ENCODE measurements at regions not wholly inside any gene's neighbourhood (a gene's known extent, or its start where the extent isn't known, plus 50 kb on each side); places are given as distances from the start of the nearest gene placed in this dataset.

DNA sequence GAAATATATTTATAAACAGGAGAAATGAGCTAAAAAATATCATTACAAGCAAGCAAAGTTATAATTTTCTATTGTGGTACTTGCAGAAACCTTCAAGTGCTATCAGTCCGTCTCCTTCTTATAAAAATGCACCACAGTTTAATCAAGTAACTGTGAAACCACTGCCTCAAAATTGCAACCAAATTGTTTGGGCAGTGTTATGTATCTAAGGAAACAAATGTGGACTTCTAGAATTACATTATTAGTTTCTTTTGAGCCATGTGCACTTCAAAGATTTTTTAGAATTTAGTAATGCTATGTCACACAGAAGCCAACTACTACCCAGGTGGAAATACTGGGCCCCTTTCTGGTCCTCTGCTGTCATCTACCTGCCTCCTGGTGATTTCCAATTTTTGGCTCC, 495.6 kb downstream of the NYAP2 start:
- no peaks in the 10 kb centered on the region for H3K9me3 Mint-ChIP-seq
- no peak for DNase-seq
- H3K4me1 Mint-ChIP-seq: no peaks in the 10 kb centered on the region
- H3K36me3 Mint-ChIP-seq: no peaks in the 10 kb centered on the region
- CTCF ChIA-PET: interaction anchor here (0.5 kb wide), 1 partner anchor 1921 kb away, joined by 4 read pairs; no protein-coding TSS in a partner anchor
- no peak overlapping the region for H3K27ac Mint-ChIP-seq
- H3K27me3 Mint-ChIP-seq: no peaks in the 10 kb centered on the region
- H3K4me3 Mint-ChIP-seq: no peak overlapping the region

DNA sequence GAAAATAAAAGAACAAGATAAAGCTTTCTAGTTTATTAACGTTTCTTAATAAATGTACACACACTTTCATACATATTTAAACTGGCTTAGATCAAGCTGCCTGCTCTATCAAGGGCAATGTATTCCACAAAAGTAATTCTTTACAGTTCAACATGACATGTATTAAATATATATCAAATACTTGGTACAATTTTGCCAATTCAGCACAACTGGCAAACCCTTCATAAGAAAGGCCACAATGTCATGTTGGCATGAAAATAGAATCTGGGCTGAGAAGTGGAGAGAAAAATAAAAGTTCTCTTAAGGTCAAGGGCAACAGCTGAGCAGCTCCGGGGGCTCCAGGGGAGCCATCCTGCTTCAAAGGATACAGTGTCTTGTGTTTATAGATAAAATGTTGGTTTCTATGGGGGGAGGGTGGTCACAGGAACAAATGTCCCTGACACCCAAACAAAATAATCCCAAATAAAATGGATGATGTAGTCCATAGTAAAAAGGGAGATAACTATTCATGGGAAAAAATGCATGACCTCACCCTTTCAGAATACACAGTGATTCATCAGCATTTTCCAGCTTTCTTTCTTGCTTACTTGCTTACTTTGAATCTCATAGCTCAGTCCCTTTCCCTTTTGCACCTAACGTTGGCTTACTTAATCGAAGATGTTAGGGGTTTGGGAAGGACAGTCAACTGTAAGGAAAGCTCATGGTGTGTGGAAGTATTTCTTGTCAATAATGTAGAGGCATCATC, 494.9 kb downstream of the NYAP2 start:
- H3K27me3 Mint-ChIP-seq: no peaks in the 10 kb centered on the region

DNA sequence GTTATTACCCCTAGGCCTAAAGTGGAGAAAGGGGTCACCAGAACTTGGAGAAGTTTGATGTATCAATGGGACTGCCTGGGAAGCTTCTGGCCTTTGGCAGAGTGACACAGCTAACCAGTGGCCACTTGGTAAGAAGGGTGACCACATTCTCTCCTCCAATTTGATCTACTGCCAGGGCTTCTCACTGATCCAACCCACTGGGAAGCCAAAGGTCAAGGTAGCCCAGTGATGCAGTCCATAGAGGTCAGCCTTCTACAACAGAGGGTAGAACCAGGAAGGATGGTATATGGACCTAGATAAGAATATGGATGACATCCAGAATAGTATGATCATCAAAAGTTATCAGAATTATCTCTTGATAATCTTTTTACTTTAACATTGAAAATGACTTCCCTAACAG, 493.6 kb downstream of the NYAP2 start:
- H3K36me3 Mint-ChIP-seq: no peaks in the 10 kb centered on the region
- H3K27ac Mint-ChIP-seq: no peak overlapping the region
- H3K4me3 Mint-ChIP-seq: no peak overlapping the region
- no peaks in the 10 kb centered on the region for H3K27me3 Mint-ChIP-seq
- H3K4me1 Mint-ChIP-seq: no peaks in the 10 kb centered on the region
- CTCF ChIA-PET: interaction anchor here (1.0 kb wide), 1 partner anchor 909 kb away, joined by 3 read pairs; no protein-coding TSS in a partner anchor
- DNase-seq: no peak
- H3K9me3 Mint-ChIP-seq: no peaks in the 10 kb centered on the region

More for the DNA sequence above, 494.9 kb downstream of the NYAP2 start:
- Mint-ChIP-seq H3K27ac (no peak overlapping the region), H3K36me3 (no peaks in the 10 kb centered on the region), H3K9me3 (no peaks in the 10 kb centered on the region), H3K4me1 (no peaks in the 10 kb centered on the region), H3K4me3 (no peak overlapping the region)
- DNase-seq: no peak
- CTCF ChIA-PET: interaction anchor here (0.5 kb wide), 1 partner anchor 1921 kb away, joined by 4 read pairs; no protein-coding TSS in a partner anchor

DNA sequence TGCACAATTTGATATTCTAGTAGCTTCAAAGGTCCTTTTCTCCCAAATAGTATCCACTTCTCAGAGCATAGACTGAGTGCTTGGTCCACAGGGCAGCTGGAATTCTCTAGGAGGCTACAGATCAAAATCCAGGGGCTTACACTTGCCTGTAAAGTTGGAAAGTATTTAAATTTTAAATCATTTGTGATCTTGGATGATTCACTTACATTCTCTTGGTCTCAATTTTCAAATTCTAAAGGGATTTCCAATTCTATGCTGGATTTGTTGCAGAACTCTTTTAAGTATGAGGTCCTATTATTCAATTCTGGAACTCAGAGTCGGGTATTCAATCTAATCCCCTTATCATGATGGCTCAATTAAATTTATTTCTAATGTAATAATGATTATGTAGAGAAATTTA, 492.3 kb downstream of the NYAP2 start:
- H3K36me3 Mint-ChIP-seq: no peaks in the 10 kb centered on the region
- no peaks in the 10 kb centered on the region for H3K9me3 Mint-ChIP-seq
- H3K4me1 Mint-ChIP-seq: no peaks in the 10 kb centered on the region
- no peak overlapping the region for H3K4me3 Mint-ChIP-seq
- H3K27ac Mint-ChIP-seq: no peak overlapping the region
- CTCF ChIA-PET: no interaction called here
- H3K27me3 Mint-ChIP-seq: no peaks in the 10 kb centered on the region
- DNase-seq: no peak

DNA sequence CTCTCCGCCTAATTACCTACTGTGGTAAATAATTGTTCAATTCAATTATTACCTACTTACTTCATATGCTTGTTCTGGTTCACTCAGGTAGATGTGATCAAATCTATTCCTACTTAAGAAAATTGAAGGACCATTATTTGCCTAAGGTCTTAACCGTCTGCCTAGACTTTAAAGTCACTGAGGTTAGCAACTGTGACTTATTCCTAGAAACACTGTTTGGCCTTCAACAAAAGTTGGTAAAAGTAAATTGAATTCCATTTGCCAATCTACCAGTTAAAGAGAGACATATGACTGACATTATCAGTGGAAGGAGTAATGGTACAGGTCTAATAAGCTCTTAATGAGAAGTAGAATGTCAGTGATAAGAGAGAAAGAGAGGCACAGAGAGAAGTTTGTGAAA, 491.5 kb downstream of the NYAP2 start:
- H3K9me3 Mint-ChIP-seq: no peaks in the 10 kb centered on the region
- H3K4me1 Mint-ChIP-seq: no peaks in the 10 kb centered on the region
- no peaks in the 10 kb centered on the region for H3K36me3 Mint-ChIP-seq
- DNase-seq: no peak
- H3K27ac Mint-ChIP-seq: no peak overlapping the region
- CTCF ChIA-PET: interaction anchor here (0.8 kb wide), 1 partner anchor 1095 kb away, joined by 3 read pairs; no protein-coding TSS in a partner anchor
- H3K4me3 Mint-ChIP-seq: no peak overlapping the region
- H3K27me3 Mint-ChIP-seq: no peaks in the 10 kb centered on the region

DNA sequence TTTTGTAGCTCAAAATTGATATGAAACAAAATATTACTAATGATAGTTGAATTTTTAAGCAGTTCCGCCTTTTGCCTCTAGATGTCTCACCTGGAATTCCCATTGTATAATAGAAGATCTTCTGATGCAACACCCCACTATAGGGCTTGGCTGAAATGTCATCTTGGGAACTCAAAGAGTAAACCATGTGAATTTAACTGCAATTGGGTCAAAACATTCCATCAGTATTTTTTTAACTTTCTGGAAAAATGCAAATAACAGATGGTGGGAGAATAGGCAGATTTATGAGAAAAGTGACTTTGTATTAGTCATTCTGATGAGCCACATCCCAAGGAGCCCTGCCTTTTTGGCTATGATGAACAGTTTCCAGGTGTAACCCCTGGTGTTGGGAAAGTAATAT, 489.9 kb downstream of the NYAP2 start:
- H3K27ac Mint-ChIP-seq: no peak overlapping the region
- no peaks in the 10 kb centered on the region for H3K9me3 Mint-ChIP-seq
- CTCF ChIA-PET: interaction anchor here (0.7 to 1.2 kb wide), 6 partner anchors 8 to 1096 kb away, joined by 3 to 8 read pairs (median 3); no protein-coding TSS in a partner anchor
- H3K4me3 Mint-ChIP-seq: no peak overlapping the region
- H3K36me3 Mint-ChIP-seq: no peaks in the 10 kb centered on the region
- DNase-seq: no peak
- no peaks in the 10 kb centered on the region for H3K4me1 Mint-ChIP-seq
- H3K27me3 Mint-ChIP-seq: no peaks in the 10 kb centered on the region

DNA sequence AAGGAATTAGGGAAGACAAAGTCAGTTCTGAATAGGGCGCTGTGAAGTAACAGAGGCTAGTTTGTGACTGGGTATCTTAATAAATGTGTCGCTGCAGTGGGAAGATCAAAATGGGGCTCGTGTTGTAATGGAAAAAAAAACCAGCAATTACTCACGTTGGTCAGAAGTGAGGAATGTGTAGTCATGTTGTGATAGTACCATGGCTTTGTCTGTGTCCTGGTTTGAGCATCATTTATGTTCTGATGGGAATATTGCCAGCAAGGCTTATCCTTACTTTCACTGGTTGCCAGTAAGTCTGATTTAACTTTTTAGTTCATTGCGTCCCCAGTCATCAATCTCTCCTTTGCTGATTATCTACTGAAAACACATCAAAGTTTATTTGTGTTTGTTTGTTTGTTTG, 467.6 kb downstream of the NYAP2 start:
- CTCF ChIA-PET: no interaction called here
- Mint-ChIP-seq H3K27me3 (no peaks in the 10 kb centered on the region), H3K4me1 (no peaks in the 10 kb centered on the region), H3K27ac (no peak overlapping the region), H3K36me3 (no peaks in the 10 kb centered on the region), H3K9me3 (no peaks in the 10 kb centered on the region), H3K4me3 (no peak overlapping the region)
- no peak for DNase-seq

DNA sequence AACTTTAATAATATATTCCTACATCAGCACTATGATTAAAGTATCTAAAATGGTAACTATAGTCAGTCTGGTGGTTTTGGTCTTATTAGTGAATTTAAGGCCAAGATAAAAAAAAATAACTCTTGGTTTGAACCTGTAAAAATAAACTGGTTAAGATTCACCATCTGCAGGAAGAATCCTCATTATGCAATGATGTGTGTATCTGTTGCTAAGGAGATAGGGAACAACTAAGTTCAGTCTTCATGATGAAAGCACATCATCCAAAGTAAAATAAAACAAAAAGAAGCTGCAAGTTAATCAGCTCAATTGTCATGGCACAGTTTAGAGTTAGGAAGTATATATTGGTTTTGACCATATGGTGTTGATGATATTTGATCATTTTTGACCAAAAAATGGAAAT, 466.0 kb downstream of the NYAP2 start:
- H3K36me3 Mint-ChIP-seq: no peaks in the 10 kb centered on the region
- no peaks in the 10 kb centered on the region for H3K9me3 Mint-ChIP-seq
- no peaks in the 10 kb centered on the region for H3K4me1 Mint-ChIP-seq
- CTCF ChIA-PET: no interaction called here
- no peaks in the 10 kb centered on the region for H3K27me3 Mint-ChIP-seq
- H3K27ac Mint-ChIP-seq: no peak overlapping the region
- H3K4me3 Mint-ChIP-seq: no peak overlapping the region
- no peak for DNase-seq

DNA sequence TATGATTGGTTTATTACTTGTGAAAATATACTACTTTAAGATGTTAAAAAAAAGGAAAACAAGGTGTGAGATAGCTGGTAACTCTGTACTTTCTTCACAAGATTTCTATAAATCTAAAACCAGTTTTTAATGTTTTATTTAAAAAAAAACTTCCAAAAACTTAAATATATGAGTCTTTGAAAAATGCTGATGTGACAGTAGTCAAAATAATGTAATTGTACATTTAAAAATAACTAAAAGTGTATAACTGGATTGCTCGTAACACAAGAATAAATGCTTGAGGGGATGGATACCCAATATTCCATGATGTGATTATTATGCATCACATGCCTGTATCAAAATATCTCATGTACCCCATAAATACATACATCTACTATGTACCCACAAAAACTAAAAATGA, 464.9 kb downstream of the NYAP2 start:
- Mint-ChIP-seq H3K36me3 (no peaks in the 10 kb centered on the region), H3K27ac (no peak overlapping the region), H3K4me1 (no peaks in the 10 kb centered on the region), H3K27me3 (no peaks in the 10 kb centered on the region), H3K9me3 (no peaks in the 10 kb centered on the region), H3K4me3 (no peak overlapping the region)
- CTCF ChIA-PET: no interaction called here
- DNase-seq: no peak

DNA sequence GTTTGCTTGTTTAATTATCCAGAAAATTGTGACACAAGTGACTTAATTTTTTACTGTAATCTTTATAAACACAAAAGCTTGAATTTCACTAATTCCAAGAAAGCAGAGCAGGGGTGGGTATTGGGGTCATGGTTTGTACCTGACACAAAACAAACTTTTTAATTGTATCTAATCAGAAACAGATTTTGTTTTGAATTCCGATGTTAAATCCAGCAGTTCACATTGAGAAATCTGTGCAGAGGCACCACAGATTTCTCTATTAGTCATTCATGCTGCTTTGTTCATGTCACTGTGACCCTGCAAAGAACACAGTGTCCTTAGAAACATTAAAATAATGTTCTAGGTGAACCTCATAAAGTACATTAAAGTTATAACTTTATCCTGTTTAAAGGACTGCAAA, 443.4 kb downstream of the NYAP2 start:
- Mint-ChIP-seq H3K27ac (no peak overlapping the region), H3K4me3 (no peak overlapping the region), H3K27me3 (no peaks in the 10 kb centered on the region), H3K9me3 (no peaks in the 10 kb centered on the region), H3K4me1 (no peaks in the 10 kb centered on the region), H3K36me3 (no peaks in the 10 kb centered on the region)
- no peak for DNase-seq
- CTCF ChIA-PET: no interaction called here

DNA sequence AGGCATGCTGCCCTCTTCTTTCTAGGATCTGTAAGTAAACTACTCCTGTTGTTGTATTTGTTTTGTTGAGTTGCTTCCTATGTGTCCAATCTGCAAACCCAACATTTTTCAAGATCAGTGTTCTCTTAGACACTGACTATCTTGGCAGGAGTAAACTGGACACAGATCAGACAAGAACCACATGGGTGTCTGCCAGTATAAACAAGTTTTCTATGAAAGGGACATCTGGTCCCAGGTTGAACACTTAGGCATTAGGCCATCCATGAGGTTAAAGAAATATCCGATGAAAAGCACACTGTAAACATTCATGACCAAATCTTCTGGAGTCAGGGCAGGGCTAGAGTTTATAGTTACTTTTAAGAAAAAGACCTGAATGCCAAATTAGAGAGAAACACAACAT, 441.8 kb downstream of the NYAP2 start:
- DNase-seq: no peak
- H3K9me3 Mint-ChIP-seq: no peaks in the 10 kb centered on the region
- no peak overlapping the region for H3K4me3 Mint-ChIP-seq
- no peak overlapping the region for H3K27ac Mint-ChIP-seq
- no peaks in the 10 kb centered on the region for H3K4me1 Mint-ChIP-seq
- no peaks in the 10 kb centered on the region for H3K36me3 Mint-ChIP-seq
- H3K27me3 Mint-ChIP-seq: no peaks in the 10 kb centered on the region
- CTCF ChIA-PET: no interaction called here

DNA sequence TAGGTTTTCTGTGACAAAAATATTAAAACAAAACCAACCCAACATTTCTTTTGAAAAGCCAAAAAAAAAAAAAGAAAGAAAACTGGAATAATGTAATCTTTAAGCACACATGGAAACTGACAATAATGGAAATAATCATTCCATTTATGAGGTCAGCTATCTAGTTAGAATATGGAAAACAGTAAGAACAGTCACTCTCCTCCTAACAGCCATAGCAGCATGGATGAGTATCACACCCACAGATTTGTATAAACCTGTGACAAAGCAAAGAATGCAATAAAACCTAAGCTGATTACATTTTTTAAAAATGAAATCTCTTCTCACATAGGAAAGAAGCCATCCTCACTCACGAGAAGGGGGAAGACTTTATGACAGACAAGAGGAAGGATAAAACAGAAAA, 437.8 kb downstream of the NYAP2 start:
- CTCF ChIA-PET: no interaction called here
- H3K4me1 Mint-ChIP-seq: no peaks in the 10 kb centered on the region
- H3K36me3 Mint-ChIP-seq: no peaks in the 10 kb centered on the region
- H3K9me3 Mint-ChIP-seq: no peaks in the 10 kb centered on the region
- no peak overlapping the region for H3K27ac Mint-ChIP-seq
- H3K27me3 Mint-ChIP-seq: no peaks in the 10 kb centered on the region
- H3K4me3 Mint-ChIP-seq: no peak overlapping the region
- DNase-seq: no peak

DNA sequence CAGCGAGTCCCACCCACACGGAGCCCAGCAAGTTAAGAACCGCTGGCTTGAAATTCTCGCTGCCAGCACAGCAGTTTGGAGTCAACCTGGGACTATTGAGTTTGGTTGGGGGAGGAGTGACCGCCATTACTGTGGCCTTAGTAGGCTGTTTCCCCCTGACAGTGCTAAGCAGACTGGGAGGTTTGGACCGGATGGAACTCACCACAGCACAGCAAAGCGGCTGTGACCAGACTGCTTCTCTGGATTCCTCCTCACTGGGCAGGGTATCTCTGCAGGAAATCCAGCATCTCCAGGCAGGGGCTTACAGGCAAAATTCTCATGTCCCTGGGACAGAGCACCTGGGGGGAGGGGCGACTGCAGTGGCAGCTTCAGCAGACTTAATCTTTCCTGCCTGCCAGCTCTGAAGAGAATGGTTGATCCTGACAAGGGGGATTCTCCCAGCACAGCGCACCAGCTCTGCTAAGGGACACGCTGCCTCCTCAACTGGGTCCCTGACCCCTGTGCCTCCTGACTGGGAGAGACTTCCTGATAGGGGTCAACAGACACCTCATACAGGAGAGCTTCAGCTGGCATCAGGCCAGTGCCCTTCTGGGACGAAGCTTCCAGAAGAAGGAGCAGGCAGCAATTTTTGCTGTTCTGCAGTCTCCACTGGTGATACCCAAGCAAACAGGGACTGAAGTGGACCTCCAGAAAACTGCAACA, 425.4 kb downstream of the NYAP2 start:
- H3K9me3 Mint-ChIP-seq: no peaks in the 10 kb centered on the region
- H3K36me3 Mint-ChIP-seq: no peaks in the 10 kb centered on the region
- H3K27ac Mint-ChIP-seq: no peak overlapping the region
- no peaks in the 10 kb centered on the region for H3K27me3 Mint-ChIP-seq
- no peak for DNase-seq
- H3K4me3 Mint-ChIP-seq: no peak overlapping the region
- no peaks in the 10 kb centered on the region for H3K4me1 Mint-ChIP-seq
- CTCF ChIA-PET: no interaction called here

DNA sequence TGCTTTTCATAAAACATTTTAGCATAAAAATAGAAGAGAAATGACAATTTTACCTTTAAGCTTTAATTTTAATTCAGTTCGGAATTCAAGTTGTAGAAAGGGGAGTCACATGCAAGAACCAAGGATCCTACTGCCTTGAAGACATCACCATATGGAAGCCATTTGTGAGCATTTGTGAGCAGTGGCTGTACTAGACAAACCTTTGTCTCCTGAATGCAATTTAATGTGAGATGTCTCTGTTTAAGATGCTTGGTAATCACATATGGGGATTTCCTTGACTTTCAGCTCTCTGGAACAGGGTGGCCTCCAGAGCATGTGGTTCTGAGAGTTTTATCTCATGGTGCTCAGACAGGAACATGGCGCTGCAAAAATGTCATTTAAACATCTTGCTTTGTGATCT, 421.8 kb downstream of the NYAP2 start:
- CTCF ChIA-PET: no interaction called here
- no peaks in the 10 kb centered on the region for H3K36me3 Mint-ChIP-seq
- no peaks in the 10 kb centered on the region for H3K9me3 Mint-ChIP-seq
- no peak for DNase-seq
- no peaks in the 10 kb centered on the region for H3K27me3 Mint-ChIP-seq
- no peak overlapping the region for H3K27ac Mint-ChIP-seq
- no peaks in the 10 kb centered on the region for H3K4me1 Mint-ChIP-seq
- H3K4me3 Mint-ChIP-seq: no peak overlapping the region

DNA sequence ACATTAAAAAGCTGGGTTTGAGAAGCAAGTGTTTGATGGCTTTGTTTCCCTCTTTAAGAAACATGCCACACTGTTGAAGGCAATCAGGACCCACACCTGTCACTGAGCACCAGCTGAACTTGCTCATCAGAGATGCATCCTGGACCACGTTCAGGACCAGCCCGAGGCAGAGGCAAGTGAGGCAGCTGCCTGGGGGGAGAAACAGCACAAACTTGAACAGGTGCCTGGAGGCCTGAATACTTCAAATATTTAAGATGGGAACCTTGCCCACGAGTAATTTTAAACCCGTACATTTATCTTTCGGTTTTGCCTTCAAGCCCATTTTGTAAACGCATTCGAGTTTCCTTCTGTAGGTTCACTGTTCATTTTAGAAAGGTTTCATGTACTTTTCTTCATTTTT, 421.3 kb downstream of the NYAP2 start:
- no peaks in the 10 kb centered on the region for H3K4me1 Mint-ChIP-seq
- CTCF ChIA-PET: no interaction called here
- H3K27me3 Mint-ChIP-seq: no peaks in the 10 kb centered on the region
- no peak overlapping the region for H3K27ac Mint-ChIP-seq
- H3K4me3 Mint-ChIP-seq: no peak overlapping the region
- no peaks in the 10 kb centered on the region for H3K36me3 Mint-ChIP-seq
- DNase-seq: no peak
- H3K9me3 Mint-ChIP-seq: no peaks in the 10 kb centered on the region

Data from activated naive CD4-positive, alpha-beta T cell treated with anti-CD3 and anti-CD28 coated beads, Interleukin-2, amount 10 ng/mL, durations not matched to agents 7 days and 5 days (primary cell).